GM19452 (cell line): ENCODE measurements at regions not wholly inside any gene's neighbourhood (a gene's known extent, or its start where the extent isn't known, plus 50 kb on each side); places are given as distances from the start of the nearest gene placed in this dataset.
A peak's percentile ranks its signal among the peaks of the same experiment; 100 is the strongest.
"Not testable (repeated sequence)": the region's sequence is repeated elsewhere in the genome, so short reads cannot be mapped to it uniquely, and the experiment has no call there.

Experiments used
- ATAC-seq: cut with Tn5 transposase; IDR thresholded peaks from one replicate; pipeline ENCODE4 v1.9.1; 2021; ENCODE audit not compliant: unreplicated experiment

DNA sequence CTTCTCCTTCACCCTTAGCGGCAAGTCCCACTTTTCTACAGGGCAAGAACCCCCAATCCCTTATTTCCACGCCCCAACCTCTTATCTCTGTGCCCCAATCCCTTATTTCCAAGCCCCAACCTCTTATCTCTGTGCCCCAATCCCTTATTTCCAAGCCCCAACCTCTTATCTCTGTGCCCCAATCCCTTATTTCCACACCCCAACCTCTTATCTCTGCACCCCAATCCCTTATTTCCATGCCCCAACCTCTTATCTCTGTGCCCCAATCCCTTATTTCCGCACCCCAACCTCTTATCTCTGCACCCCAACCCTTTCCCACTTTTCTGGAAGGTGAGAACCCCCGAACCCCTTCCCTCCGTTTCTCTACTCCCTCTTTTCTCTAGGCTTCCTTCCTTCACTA lies 116.1 kb upstream of the GJE1 start:
- not testable (repeated sequence) for ATAC-seq

DNA sequence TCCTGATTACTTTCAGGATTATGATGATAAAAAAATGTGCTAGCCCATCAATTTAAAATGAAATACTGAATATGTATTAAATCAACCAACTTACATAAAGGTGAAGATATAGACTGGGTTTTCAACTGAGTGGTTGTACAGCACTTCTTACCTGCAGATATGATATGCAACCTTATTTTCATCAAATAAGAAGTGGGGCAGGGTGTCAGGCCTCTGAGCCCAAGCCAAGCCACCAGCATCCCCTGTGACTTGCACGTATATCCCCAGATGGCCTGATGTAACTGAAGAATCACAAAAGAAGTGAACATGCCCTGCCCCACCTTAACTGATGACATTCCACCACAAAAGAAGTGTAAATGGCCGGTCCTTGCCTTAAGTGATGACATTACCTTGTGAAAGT lies 117.3 kb upstream of the GJE1 start:
- not testable (repeated sequence) for ATAC-seq

DNA sequence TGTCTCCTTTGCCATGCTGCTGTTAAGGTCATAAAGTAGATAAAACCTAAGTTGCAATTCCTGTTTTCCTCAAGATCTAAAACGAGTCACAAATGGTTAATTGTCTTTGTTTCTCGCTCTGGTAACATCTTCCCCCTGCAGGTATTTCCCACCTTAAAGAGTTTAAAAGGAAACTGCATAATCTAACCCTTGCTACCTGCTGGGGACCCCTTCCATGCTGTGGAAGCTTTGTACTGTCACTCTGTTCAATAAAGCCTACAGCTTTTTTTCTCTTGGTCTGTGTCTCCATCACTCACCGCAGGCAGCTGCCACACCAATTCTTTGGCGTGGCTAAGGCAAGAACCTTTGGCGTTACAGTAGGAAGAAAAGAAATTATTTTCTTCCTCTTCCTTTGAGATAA lies 117.7 kb upstream of the GJE1 start:
- ATAC-seq, result no peak

DNA sequence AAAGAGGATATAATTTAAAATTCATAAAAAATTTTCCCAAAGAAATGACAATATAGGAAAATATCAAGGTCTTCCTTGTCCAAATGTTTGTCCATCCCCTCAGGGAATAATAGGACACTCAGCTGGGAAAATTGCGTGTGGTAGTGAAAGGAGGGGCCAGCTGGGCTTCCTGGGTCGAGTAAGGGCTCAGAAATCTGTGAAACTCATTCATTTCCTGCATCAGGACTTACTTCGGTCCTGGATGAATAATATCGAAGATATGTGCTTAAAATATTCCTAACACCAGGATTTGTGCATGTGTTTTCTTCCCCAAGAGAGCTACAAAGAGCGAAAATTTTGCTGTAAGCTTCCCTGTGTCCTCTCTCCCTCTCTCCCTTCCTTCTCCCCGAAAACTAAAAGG lies 118.2 kb upstream of the GJE1 start:
- ATAC-seq, result no peak

DNA sequence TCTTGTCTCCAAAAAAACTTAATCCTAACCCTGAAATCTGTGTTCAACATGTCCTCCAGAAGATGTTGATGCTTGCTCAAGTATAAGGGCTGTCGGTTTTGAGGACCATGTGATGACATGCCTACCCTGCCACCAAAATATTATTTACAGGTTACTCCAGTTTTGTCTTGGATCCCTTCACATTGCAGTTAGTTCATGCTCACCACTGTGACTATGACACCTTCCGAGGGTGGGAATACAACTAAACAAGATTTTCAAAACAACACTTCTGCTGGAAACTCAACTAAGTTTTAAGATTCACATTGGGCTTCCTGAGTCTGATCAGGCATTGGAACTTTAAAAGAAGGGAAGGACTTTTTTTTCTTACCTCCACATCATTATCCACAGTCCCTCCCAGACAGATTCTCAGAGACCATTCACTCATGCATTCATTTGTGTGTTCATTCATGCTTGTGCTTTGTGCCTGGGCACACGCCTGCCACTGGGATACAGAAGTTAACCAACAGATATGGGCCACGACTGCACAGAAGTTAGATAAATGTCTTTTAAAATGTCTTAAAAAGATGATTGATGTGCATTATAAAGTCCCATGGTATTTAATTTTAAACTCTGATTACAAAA lies 118.7 kb upstream of the GJE1 start:
- no peak for ATAC-seq

DNA sequence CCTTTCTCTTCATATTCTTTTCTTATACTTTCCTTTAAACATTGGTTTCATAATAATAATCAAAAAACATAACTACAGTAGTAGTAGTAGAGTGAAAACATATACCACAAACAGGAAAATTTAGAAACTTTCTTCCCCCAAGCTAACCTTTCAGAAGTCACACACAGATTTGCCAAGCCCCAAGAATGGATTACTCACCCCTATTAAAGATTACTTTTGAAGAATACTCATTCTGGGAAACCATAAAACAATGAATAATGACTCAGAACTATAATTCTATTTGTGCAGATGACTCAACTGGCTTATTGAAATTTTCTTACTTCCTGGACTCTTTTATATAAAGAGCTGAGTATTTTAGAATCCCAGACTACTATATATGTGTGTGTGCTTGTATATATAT lies 119.4 kb upstream of the GJE1 start:
- ATAC-seq, result peak; percentile 88

DNA sequence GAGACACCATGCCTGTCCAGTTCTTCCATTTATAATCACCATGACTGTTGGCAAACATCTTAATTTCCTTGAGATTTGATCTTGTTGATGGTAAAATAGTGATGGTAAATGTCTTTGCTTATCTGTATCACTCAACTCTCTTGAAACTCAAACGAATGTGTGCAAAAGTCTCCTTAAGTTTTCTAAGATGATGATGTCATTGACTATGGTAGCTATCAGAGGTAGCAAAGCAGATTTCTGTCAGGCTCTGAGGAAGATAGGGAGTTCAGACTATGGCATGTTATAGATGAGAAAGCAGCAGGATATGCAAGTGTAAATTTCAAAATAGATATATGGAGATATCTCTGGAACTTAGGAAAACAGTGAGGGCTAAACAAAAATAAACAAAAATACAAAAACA lies 121.0 kb upstream of the GJE1 start:
- no peak for ATAC-seq

DNA sequence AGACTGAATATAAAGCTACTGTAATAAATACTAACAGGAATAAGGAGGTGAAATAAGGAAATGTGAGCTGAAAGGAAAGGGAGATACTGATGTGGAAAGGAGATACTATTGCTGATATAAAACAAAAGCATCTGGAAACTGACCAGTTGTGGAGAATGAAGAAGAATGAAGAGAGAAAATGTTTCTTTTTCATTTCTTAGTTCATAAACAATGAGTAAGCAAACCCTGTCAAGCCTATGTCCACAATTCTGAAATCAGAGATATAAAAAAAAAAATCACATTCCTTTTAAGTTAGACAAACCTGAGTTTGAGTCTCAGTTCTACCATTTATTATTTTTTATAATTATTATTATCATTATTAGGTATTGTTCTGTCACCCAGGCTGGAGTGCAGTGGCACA lies 121.6 kb upstream of the GJE1 start:
- ATAC-seq, result no peak

DNA sequence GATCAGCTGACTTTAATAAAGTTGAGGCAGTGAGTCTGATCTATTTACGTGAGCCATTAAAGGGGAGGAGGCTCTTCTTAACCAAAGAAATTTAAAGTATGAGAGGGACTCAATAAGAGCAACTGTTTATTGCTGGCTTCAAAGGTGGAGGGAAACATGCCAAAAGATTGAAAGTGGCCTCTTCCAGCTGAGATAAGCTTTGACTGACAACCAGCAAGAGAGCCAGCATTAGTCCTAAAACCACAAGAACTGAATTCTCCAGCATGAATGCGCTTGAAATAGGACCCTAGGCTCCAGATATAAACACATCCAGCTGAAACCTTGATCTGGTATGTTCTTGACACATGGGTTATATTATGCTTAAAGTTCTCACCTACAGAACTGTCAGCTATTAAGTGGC lies 123.1 kb upstream of the GJE1 start:
- no peak for ATAC-seq

DNA sequence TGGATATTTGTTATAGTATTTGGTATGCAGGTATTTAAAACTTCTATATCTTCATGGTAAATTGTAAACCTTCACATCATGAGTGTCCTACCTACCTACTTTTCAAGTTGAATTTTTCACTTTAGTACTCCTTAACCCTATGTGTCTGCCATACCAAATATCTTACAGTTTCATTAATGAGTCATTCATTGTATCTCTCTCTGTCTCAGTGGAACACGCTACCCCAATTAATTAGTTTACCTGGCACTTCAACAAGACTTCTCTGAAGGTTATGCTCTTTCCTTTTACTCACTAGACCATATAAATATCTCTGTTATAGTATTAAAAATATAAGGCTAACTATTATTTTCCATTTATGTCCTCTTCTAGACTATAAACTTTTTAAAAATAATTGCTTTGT lies 123.9 kb upstream of the GJE1 start:
- ATAC-seq, result no peak

DNA sequence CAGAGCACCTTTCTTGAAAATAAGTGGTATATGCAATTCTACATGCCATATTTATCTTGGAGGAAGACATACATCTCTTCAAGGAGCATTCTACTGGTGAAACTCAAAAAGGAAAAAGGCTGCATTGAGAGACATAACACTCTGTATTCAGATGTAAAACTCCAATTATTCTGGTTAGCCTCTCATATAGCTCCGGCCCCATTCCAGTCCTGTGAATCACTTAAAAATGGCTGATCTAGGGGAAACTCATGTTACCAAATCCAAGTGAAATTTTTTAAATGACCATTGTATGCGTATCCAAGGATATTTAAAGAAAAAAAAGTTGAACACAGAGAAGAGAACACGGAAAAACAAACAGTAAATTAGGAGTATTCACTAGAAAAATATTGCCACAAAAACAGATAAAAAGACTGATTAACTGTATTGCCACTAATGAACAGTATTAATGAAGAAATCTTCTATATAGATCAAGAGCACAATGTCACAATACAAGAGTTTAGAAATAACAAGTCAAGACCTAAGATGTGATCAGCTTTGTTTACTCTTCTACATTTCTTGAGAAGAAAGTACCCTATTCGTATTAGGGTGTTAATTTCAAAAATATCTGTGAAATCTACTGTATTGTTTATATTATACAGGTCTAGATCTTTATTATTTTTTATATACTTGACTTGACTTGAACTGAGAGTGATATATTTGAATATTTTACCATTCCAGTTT lies 124.5 kb upstream of the GJE1 start:
- ATAC-seq, result no peak

DNA sequence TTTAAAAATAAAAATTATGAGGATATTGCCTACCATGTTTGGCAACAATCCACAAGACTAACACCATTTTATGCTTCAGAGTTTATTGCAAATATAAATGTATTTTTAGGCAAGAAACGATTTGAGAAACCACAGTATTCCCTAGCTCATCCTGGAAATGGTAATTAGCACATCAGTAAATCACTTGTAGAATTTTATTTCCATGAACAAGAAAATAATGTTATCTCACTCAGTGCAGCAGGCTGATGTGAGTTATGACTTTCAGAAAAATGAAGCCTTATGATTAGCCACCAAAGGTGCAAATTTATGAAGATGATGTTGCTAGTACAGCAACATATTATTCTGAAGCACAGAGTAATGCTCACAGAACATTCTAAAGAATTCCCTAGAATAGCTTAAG lies 127.7 kb upstream of the GJE1 start:
- no peak for ATAC-seq

DNA sequence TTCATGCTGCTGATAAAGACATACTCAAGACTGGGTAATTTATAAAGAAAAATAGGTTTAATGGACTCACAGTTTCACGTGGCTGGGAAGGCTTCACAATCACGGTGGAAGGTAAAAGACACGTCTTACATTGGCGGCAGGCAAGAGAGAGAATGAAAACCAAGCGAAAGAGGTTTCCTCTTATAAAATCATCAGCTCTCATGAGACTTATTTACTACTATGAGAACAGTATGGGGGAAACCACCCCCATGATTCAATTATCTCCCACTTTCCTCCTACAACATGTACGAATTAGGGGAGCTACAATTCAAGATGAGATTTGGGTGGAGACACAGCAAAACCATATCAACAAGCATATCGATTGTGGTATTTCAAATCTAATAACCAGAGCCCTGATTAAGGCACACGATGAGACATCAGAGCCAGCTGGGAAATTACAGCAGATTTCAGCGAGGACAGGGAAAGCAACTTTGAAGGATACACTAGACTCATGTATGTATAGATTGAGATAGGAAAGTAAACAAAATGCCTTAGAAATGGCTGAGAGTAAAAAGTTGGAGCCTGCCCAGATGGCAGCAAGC lies 129.8 kb upstream of the GJE1 start:
- no peak for ATAC-seq

DNA sequence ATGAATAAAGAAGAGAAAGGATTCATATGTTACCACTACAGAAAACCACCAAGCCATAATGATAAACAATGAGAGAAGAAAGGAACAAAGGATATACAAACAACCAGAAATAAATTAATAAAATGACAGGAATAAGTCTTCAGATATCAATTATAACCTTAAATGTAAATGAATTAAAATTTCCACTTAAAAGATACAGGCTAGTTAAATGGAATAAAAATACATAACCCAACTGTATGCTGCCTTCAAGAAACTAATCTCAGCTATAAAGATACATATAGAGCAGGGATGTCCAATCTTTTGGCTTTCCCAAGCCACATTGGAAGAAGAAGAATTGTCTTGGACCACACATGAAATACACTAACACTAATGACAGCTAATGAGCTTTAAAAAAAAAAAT lies 135.9 kb upstream of the GJE1 start:
- no peak for ATAC-seq

DNA sequence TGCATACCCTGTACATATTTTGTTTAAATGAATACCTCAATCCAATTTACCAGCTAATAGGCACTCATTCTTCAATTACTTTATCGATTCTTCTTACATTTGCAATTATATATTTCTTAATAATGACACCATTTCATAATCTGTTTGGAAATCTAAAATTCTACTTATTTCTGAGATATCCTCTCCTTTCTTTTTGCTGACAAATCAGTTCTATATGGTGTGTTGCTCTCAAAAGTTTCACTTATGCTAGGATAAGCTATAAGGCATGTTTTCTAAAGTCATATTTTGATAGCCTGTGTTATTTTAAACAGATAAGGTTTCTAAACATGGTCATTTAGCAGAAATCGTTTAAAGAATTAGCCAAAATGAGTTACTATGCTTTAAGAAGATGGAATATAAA lies 140.6 kb upstream of the GJE1 start:
- no peak for ATAC-seq

DNA sequence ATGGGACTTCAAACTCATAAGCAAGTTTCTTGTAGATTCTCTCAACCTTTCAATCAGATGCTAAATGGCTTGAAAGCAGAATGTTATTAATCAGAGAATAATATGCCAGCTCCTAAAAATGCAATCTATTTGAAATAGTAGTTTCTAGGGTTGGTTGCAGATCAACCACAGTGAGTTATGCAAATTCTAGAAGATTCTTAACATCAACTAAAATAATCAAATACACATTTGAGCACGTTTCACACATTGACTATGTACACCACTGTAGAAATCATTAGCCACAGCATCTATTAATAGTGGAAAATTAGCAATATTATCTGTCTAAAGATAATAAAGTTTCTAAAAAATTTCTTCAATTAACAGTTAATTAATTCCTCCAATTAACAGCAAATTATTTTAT lies 141.9 kb upstream of the GJE1 start:
- no peak for ATAC-seq

DNA sequence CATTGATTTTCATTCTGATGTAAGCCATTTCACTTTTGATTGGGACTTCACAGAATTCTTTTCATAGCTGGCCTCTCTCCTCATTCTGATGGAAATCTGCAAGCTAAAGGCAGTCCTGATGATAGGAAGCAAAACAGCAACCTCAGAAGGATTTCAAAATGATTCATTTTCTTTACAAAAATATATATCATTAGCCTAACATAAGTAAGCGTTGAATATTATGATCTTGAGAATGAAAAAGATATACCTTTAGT lies 143.1 kb upstream of the GJE1 start:
- no peak for ATAC-seq

DNA sequence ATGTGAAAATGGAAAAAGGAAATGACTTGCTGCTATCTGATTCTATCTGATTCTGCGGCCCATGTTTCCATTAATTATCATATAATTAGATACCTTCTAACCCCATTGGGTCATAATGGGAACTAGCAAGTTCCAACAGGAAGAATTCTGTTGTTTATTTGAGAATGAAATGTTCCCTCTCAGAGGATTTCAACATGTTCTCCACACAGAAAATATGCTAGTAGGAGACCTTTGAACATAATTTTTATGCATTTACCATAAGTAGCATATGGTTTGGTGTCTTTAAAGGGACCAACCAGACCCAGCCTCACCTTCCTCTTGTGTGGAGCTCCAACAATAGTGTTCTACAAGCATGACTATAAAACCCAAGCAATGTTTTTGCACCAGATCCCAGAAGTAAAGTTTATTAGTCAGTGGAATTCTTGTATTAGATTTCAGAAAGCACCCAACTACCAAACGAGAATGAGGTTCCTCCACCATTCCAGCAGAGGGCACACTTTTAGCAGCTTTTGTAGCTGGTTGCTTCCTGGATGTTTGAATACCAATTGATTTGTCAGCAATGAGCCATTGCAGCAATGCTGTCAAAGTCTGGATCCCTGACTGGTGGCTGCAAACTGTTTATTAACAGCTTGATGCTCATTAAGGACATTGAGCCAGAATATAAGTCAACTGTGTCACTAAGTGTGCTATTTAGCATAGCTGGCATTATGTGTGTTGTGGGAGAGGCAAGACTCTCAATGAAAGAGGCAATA lies 143.6 kb upstream of the GJE1 start:
- peak; percentile 74 for ATAC-seq

DNA sequence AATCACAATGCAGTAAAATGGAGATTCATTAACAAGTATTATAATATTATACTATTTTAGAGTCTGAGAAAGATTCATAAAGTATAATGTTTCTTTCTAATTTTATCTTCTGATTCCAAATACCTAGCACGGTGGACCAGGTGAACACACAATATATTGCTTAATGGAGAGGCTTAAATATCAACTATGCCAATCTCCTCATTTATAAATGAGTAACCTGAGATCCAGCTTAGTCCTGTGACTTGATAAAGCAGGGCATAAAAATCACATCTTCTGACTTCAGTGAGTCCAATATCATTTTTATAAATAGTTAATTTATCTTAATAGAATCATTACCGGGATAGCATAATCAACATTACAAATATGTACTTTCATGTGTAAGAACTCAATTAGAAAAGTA lies 144.4 kb upstream of the GJE1 start:
- ATAC-seq, result no peak

DNA sequence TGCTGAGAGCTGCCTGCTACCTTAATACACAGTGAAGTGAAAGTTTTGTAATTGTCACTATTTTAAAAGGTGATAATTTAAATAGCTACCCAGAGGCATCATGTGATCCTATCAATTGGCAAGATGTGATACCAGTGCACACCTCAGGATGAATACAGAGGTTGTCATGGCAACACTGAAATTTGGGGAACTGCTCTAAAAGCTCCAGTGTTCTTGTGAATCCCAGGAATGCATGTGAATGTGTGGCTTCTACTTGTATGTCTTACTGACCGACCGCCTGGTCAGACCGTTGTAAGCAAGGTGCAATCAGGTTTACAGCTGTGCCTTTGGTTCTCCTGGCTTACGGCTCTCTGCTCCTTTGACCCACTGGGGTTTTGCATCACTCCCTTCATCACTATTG lies 146.3 kb upstream of the GJE1 start:
- no peak for ATAC-seq

DNA sequence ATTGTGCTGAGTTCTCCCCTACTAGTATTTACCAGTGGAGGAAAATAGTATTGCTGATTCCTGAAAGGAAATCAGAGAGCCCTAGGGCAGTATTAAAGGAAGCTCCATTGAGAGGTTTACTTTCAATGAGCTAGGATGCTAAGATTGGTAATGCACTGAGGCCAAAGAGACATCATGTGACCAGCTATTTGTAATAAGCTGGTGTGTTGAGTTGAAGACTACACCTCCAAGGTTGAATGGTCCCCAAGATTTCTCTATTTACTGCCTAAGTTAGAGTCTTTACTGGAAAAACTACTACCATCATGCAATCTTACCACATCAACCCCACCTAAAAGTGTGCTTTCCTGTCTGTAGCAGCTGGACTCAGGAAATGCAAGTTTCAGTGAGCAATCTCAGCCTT lies 151.5 kb upstream of the GJE1 start:
- ATAC-seq, result no peak

DNA sequence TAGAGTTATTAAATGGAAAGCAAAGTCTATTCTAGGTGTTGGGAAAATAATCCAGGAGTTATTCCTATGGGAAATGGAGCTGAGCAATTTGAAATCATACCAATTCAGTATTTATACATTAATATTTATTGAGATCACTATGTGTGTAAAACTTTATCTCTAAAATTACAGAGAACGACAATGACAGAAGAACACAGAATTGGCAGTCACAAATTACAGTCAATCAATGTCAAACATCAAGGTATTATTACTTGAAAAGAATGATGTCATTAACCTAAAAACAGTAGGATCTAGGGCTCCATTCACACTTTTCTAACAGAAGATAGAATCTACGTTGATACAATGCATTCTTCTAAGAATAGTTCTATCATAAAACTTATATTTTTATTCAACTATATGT lies 154.9 kb upstream of the GJE1 start:
- ATAC-seq, result no peak
